Skeletal muscle cell (primary cell): ENCODE measurements at regions not wholly inside any gene's neighbourhood (a gene's known extent, or its start where the extent isn't known, plus 50 kb on each side); places are given as distances from the start of the nearest gene placed in this dataset.

Experiments
- DNase-seq: peaks from one replicate; pipeline ENCODE4 v3.0.0-alpha.2; 2010; ENCODE audit warnings: low read depth
- H3K4me3 ChIP-seq: 2 replicates; pipeline ENCODE4 v1.5.1; 2011; ENCODE audit warnings: low read depth, mild to moderate bottlenecking, control low read depth, low read length, moderate library complexity

GRCh38 chr21:19640964-19641363 lies 1237.4 kb upstream of the TMPRSS15 start:
- no peak overlapping the region for H3K4me3 ChIP-seq
- DNase-seq = no peak

GRCh38 chr21:19648391-19648790 lies 1244.8 kb upstream of the TMPRSS15 start:
- no peak overlapping the region for H3K4me3 ChIP-seq
- DNase-seq = no peak

- no peak for DNase-seq
- no peak overlapping the region for H3K4me3 ChIP-seq
Observed at GRCh38 chr21:19683492-19683891, 1279.9 kb upstream of the TMPRSS15 start.

GRCh38 chr21:19684328-19684727 lies 1280.7 kb upstream of the TMPRSS15 start:
- DNase-seq = no peak
- no peak overlapping the region for H3K4me3 ChIP-seq

- no peak overlapping the region for H3K4me3 ChIP-seq
- DNase-seq = no peak
Observed at GRCh38 chr21:19692231-19692630, 1288.6 kb upstream of the TMPRSS15 start.

- no peak overlapping the region for H3K4me3 ChIP-seq
Observed at GRCh38 chr21:19695796-19696195, 1292.2 kb upstream of the TMPRSS15 start.

GRCh38 chr21:19700476-19700875 lies 1296.9 kb upstream of the TMPRSS15 start:
- H3K4me3 ChIP-seq = no peak overlapping the region
- no peak for DNase-seq

More at GRCh38 chr21:19695796-19696195, 1292.2 kb upstream of the TMPRSS15 start:
- DNase-seq = no peak

GRCh38 chr21:19702726-19703125 lies 1295.5 kb upstream of the NCAM2 start:
- no peak overlapping the region for H3K4me3 ChIP-seq
- DNase-seq = no peak

GRCh38 chr21:19704832-19705231 lies 1293.4 kb upstream of the NCAM2 start:
- H3K4me3 ChIP-seq = no peak overlapping the region
- DNase-seq = no peak

- no peak for DNase-seq
- no peak overlapping the region for H3K4me3 ChIP-seq
Observed at GRCh38 chr21:19712441-19712840, 1285.8 kb upstream of the NCAM2 start.

GRCh38 chr21:19713313-19713712 lies 1284.9 kb upstream of the NCAM2 start:
- H3K4me3 ChIP-seq = no peak overlapping the region
- DNase-seq = no peak

GRCh38 chr21:19724081-19724480 lies 1274.1 kb upstream of the NCAM2 start:
- no peak for DNase-seq
- H3K4me3 ChIP-seq = no peak overlapping the region

- no peak for DNase-seq
- no peak overlapping the region for H3K4me3 ChIP-seq
Observed at GRCh38 chr21:19731251-19731650, 1267.0 kb upstream of the NCAM2 start.

- H3K4me3 ChIP-seq = no peak overlapping the region
- no peak for DNase-seq
Observed at GRCh38 chr21:19759836-19760235, 1238.4 kb upstream of the NCAM2 start.

- DNase-seq = no peak
- no peak overlapping the region for H3K4me3 ChIP-seq
Observed at GRCh38 chr21:19767546-19767945, 1230.7 kb upstream of the NCAM2 start.

- DNase-seq = no peak
Observed at GRCh38 chr21:19771881-19772280, 1226.3 kb upstream of the NCAM2 start.

GRCh38 chr21:19776076-19776475 lies 1222.1 kb upstream of the NCAM2 start:
- no peak overlapping the region for H3K4me3 ChIP-seq
- DNase-seq = no peak

More at GRCh38 chr21:19771881-19772280, 1226.3 kb upstream of the NCAM2 start:
- no peak overlapping the region for H3K4me3 ChIP-seq

- H3K4me3 ChIP-seq = no peak overlapping the region
- DNase-seq = no peak
Observed at GRCh38 chr21:19781881-19782652, 1216.1 kb upstream of the NCAM2 start.

GRCh38 chr21:19785941-19786340 lies 1212.3 kb upstream of the NCAM2 start:
- no peak overlapping the region for H3K4me3 ChIP-seq
- DNase-seq = no peak

- no peak overlapping the region for H3K4me3 ChIP-seq
- no peak for DNase-seq
Observed at GRCh38 chr21:19792004-19792403, 1206.2 kb upstream of the NCAM2 start.

- no peak for DNase-seq
- H3K4me3 ChIP-seq = no peak overlapping the region
Observed at GRCh38 chr21:19807201-19807600, 1191.0 kb upstream of the NCAM2 start.
